ACC112 (cell line): ENCODE measurements at regions not wholly inside any gene's neighbourhood (a gene's known extent, or its start where the extent isn't known, plus 50 kb on each side); places are given as distances from the start of the nearest gene placed in this dataset.

ENCODE experiments used
- H2AFZ ChIP-seq: fragments of 200-600 bp; sonication (generic); one replicate; pipeline ENCODE4 v1.6.0; 2017; ENCODE audit warnings: antibody characterized with exemption, low read length; ENCODE audit not compliant: unreplicated experiment
- H3K27ac ChIP-seq: fragments of 200-600 bp; sonication (generic); 2 replicates; pipeline ENCODE4 v1.5.1; 2014; ENCODE audit warnings: low read depth, mild to moderate bottlenecking, antibody characterized with exemption, low read length, moderate library complexity
- H3K27me3 ChIP-seq: fragments of 200-600 bp; sonication (generic); 2 replicates; pipeline ENCODE4 v1.6.1; 2014; ENCODE audit warnings: mild to moderate bottlenecking, antibody characterized with exemption, low read length, moderate library complexity, mixed read lengths; ENCODE audit not compliant: insufficient read depth
- H3K36me3 ChIP-seq: fragments of 200-600 bp; sonication (generic); 2 replicates; pipeline ENCODE4 v1.6.1; 2016; ENCODE audit warnings: mild to moderate bottlenecking, antibody characterized with exemption, low read length, moderate library complexity, mixed read lengths; ENCODE audit not compliant: insufficient read depth
- H3K4me1 ChIP-seq: fragments of 200-600 bp; sonication (generic); one replicate; pipeline ENCODE4 v1.6.1; 2016; ENCODE audit warnings: low read length, mixed read lengths; ENCODE audit not compliant: insufficient read depth, unreplicated experiment, control insufficient read depth
- H3K4me3 ChIP-seq: fragments of 200-600 bp; sonication (generic); 2 replicates; pipeline ENCODE4 v1.5.1; 2014; ENCODE audit warnings: mild to moderate bottlenecking, low read depth, low read length
- H3K79me2 ChIP-seq: fragments of 200-600 bp; sonication (generic); one replicate; pipeline ENCODE4 v1.6.0; 2016; ENCODE audit warnings: low read length; ENCODE audit not compliant: control insufficient read depth, unreplicated experiment, insufficient read depth

DNA sequence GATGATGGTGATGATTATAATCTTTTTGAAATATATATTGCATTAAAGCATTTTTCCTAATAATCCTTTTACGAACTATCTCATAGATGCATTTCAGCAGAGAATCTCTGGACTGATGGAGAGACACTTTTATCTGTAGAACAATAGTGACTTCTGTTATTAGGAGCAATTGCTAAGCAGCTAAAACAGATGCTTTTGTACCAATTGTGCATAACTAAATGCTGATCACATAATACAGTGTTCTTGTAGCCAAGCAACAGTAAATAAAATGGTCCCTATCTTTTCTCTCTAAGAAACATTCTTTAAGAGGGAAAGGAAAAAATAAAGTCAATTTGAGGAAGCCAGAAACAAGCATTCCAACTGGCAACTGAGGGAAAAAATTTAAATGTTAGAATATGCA, 405.8 kb upstream of the GOLIM4 start:
- Histone ChIP-seq H3K36me3 (no peaks in the 10 kb centered on the region), H2AFZ (no peak overlapping the region), H3K4me3 (no peak overlapping the region), H3K27me3 (peaks cover 26% of the 10 kb centered on the region), H3K79me2 (no peaks in the 10 kb centered on the region), H3K27ac (no peak overlapping the region), H3K4me1 (no peaks in the 10 kb centered on the region)

DNA sequence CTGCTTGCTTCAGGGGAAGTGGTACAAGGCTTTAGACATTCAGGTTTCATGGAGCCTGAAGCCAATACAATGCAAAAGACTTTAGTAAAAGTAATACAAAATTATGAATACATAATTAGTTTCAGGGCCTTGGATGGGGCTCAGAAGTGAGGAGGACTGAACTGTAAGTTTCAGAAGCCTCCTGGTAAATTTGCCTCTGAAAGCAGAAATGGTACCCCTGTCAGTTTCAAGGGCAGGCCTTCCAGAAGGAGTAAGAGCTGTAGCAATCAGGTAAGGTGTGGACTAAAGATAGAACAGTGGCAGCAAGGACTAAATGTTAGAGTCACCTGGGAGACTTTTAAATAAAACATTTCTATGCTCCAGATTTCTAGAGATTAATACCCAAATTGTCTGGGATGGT, 402.5 kb upstream of the GOLIM4 start:
- no peak overlapping the region for H3K4me3 ChIP-seq
- no peak overlapping the region for H2AFZ ChIP-seq
- no peak overlapping the region for H3K27ac ChIP-seq
- H3K36me3 ChIP-seq, result no peaks in the 10 kb centered on the region
- peaks cover 10% of the 10 kb centered on the region for H3K27me3 ChIP-seq
- H3K79me2 ChIP-seq, result no peaks in the 10 kb centered on the region
- H3K4me1 ChIP-seq, result no peaks in the 10 kb centered on the region

DNA sequence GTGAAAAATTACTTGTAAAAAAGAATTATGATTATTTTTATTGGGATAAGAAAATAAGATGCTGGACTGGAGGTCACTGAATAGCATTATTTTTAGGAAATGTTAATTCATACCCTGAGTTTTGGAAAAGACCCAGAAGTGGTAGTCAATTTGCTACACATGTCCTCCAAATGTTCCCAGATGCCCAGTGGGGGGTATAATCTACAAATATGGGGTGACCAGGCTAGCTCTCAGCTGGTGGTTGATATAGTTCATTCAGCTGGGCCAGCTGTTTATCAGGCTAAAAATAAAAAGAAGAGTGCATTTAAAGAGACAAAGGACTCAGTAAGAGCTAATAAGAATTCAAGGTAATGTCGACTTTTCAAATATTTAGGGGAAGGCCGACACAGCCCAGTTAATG, 402.0 kb upstream of the GOLIM4 start:
- no peak overlapping the region for H3K4me3 ChIP-seq
- no peaks in the 10 kb centered on the region for H3K36me3 ChIP-seq
- H3K27me3 ChIP-seq, result peaks cover 8% of the 10 kb centered on the region
- no peak overlapping the region for H2AFZ ChIP-seq
- no peak overlapping the region for H3K27ac ChIP-seq
- no peaks in the 10 kb centered on the region for H3K4me1 ChIP-seq
- H3K79me2 ChIP-seq, result no peaks in the 10 kb centered on the region

DNA sequence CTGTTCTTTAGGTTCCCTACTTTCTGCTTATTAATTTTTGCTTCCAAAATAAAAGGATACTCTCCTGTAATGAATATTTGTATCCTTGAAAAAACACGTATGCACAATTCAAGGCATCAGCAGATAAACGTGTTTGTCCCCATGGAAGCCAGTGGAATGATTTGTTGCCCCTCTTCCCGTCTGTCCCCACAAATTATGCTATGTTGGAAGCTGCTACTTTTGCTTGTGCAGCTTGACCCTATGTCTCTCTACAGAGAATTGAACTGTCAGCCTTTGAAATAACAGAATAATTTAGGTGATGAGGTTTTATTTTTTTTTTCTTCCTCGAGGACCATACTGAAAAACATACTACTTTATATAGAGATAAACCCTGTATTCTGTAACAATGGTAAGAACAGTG, 401.5 kb upstream of the GOLIM4 start:
- no peaks in the 10 kb centered on the region for H3K79me2 ChIP-seq
- H3K4me3 ChIP-seq, result no peak overlapping the region
- H3K4me1 ChIP-seq, result no peaks in the 10 kb centered on the region
- H3K27ac ChIP-seq, result no peak overlapping the region
- no peak overlapping the region for H2AFZ ChIP-seq
- no peaks in the 10 kb centered on the region for H3K36me3 ChIP-seq
- peaks cover 8% of the 10 kb centered on the region for H3K27me3 ChIP-seq

DNA sequence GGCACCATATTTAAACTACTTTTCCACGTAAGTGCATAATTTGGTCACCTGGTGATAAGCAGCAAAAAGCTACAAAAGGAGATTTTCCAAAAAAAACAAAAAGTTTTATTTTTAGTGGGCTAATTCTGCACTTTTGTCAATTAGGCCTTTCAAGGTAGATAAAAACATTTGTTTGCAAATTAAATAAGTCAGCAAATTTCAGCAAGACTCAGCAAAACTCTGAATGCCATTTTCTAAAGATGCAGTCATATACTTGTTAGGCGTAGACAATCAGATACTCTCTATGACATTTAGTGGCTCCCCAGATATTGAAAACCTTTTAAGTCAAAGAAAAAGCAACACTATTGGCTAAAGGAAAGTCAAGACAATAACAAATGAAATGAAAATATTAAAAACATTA, 400.2 kb upstream of the GOLIM4 start:
- Histone ChIP-seq H3K4me1 (no peaks in the 10 kb centered on the region), H3K27me3 (peaks cover 7% of the 10 kb centered on the region; the same call in 1 of the 2 replicates), H3K79me2 (no peaks in the 10 kb centered on the region), H2AFZ (no peak overlapping the region), H3K36me3 (no peaks in the 10 kb centered on the region), H3K27ac (no peak overlapping the region), H3K4me3 (no peak overlapping the region)

DNA sequence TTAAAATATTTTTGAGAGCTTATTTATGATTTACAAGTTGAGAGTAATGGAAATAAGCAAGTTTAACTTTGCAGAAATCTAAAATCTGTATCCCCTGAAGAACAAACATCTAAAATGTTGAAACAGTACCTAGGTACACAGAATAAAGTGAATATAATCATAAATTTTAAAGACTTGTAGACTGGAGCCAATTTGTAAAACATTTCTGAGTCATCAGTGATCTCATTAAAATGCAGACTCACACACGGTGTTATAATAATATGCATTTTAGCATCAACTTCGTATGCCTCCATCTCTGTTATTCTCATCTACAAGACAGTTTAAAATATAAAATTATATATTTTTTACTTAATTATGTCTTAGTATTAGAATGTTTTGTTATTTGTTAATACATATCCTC, 399.5 kb upstream of the GOLIM4 start:
- no peaks in the 10 kb centered on the region for H3K36me3 ChIP-seq
- H3K4me1 ChIP-seq, result no peaks in the 10 kb centered on the region
- H3K27me3 ChIP-seq, result 0 out of 2 replicates have a peak, but pooled peaks cover 3% of the 10 kb centered on the region
- no peaks in the 10 kb centered on the region for H3K79me2 ChIP-seq
- no peak overlapping the region for H3K27ac ChIP-seq
- no peak overlapping the region for H3K4me3 ChIP-seq
- H2AFZ ChIP-seq, result no peak overlapping the region

DNA sequence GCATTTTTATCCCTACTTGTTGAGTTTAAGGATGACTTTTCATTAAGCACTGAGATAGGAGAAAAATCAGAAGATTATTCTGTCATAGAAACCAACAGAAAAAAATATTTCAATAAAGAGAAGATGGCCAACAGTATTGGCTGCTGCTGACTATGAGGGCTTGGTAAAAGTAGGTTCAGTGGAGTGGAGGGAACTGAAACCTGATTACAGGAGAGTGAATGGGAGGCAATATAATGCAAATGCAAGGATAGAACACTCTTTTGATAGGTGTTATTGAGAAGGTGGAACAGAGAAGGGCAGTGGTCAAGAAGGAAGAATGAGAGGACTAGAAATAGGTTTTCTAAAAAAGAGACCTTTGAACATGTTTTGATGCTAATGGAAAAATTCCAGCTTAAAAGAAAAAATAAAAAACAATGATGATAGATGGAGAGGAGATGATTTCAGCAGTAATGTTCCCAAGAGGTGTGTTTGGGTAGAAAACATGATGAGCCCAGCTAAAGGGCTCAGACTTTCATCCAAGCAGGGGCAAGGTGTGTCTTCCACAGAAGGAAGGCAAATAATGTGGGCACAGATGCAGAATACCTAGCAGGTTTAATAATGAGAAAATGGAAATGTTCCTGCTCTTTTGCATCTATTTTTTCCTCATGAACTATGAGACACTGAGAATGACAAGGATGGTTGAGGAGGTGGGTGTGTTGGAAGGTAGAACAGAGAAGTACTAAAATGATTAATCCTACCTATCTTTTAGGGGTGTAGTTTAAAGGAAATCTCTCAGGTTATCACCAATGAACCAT, 397.9 kb upstream of the GOLIM4 start:
- Histone ChIP-seq H3K27ac (no peak overlapping the region), H3K79me2 (no peaks in the 10 kb centered on the region), H2AFZ (no peak overlapping the region), H3K4me3 (no peak overlapping the region), H3K4me1 (no peaks in the 10 kb centered on the region), H3K27me3 (0 out of 2 replicates have a peak, but pooled peaks cover 8% of the 10 kb centered on the region), H3K36me3 (no peaks in the 10 kb centered on the region)

DNA sequence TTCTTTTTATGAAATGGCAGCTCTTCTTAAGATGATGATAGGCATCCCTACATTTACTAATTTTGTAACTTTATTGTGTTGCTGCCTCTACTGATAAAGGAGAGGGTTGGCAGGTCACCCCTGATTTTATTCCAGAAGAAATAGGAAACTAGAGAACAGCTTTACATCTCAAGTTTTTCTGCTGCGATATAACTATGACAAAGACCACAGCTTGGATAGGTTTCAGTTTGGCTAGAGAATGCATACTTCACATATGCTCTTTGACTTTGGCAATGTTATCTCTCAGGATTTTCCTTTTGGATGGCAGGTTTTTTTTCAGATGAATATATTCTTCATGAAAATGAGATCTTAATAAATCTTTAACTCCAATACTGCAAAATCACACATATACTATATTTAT, 395.3 kb upstream of the GOLIM4 start:
- Histone ChIP-seq H2AFZ (no peak overlapping the region), H3K4me3 (no peak overlapping the region), H3K27me3 (peaks cover 26% of the 10 kb centered on the region; the same call in 1 of the 2 replicates), H3K4me1 (no peaks in the 10 kb centered on the region), H3K36me3 (no peaks in the 10 kb centered on the region), H3K79me2 (no peaks in the 10 kb centered on the region), H3K27ac (no peak overlapping the region)

DNA sequence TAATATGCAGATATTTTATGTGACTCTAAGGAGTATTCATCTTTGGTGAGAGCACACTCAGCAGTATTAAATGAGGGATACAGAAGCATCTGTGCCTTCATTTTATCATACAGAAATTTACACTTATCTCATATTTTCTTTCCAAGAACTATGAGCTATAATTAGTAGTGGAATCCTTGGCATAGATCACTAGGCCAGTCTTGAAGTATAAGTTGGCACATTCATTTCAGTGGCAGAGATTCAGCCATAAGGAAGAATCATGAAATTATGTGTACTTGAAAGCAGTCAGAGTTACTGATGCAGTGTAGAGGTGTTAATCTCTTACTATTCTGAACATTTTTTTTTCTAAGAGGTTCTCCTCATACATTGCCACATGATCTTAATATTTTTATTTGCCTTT, 393.6 kb upstream of the GOLIM4 start:
- Histone ChIP-seq H3K36me3 (no peaks in the 10 kb centered on the region), H3K4me1 (no peaks in the 10 kb centered on the region), H3K79me2 (no peaks in the 10 kb centered on the region), H3K27me3 (peaks cover 26% of the 10 kb centered on the region; the same call in 1 of the 2 replicates), H2AFZ (no peak overlapping the region), H3K27ac (no peak overlapping the region), H3K4me3 (no peak overlapping the region)

DNA sequence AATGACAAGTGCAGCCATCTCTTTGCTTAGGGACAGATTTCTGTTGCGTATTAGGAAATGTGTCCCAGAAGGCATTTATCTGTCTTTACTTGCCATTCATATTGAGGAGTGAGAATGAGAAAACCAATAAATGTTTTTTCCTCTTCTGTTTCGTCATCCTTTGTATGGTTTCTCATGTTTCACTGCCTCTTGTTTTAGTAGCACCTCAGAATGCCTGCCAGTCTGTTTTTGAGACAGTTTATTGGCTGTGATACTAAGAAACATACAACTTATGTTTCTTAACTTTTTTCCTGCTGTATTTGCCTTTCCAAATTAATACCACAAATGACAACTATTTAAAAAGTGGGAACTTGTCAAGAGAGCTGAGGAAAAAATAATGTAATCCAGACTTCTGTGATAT, 390.2 kb upstream of the GOLIM4 start:
- H3K4me1 ChIP-seq, result no peaks in the 10 kb centered on the region
- no peak overlapping the region for H3K4me3 ChIP-seq
- peaks cover 27% of the 10 kb centered on the region; the same call in 1 of the 2 replicates for H3K27me3 ChIP-seq
- no peak overlapping the region for H3K27ac ChIP-seq
- no peaks in the 10 kb centered on the region for H3K36me3 ChIP-seq
- H2AFZ ChIP-seq, result no peak overlapping the region
- no peaks in the 10 kb centered on the region for H3K79me2 ChIP-seq

DNA sequence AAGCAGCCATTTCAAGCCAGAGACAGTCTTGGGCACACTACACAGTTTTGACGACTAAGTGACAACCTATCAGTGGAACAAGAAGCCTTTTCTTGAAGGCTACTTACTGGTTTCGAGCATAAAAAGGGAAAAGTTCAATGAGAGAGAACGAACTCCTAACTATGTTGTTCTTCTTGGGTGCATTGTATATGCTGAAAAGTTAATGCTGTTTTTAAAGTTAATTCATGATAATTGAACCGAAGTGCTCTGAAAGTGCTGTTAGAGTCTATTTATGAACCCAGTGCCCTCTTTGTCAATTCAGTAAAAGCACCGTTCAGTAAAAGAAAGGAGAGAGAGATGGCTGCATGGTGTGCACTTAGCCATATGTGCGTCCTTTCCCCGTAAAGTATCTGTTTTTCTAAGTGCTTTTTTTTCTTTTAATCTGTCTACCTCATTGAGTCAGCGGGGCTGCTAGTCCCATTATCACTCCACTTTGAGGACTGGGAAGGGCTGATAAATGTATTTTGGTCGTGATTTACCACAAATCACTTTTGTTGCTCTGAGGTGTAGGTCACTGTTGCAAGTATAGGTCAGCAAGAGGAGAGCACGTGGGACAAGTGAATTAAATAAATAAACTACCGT, 380.7 kb upstream of the GOLIM4 start:
- Histone ChIP-seq H3K27me3 (peaks cover 12% of the 10 kb centered on the region; the same call in 1 of the 2 replicates), H2AFZ (no peak overlapping the region), H3K27ac (no peak overlapping the region), H3K36me3 (no peaks in the 10 kb centered on the region), H3K4me1 (no peaks in the 10 kb centered on the region), H3K79me2 (no peaks in the 10 kb centered on the region), H3K4me3 (no peak overlapping the region)
